GM19025 (cell line): ENCODE measurements at regions not wholly inside any gene's neighbourhood (a gene's known extent, or its start where the extent isn't known, plus 50 kb on each side); places are given as distances from the start of the nearest gene placed in this dataset.

Experiments used
- ATAC-seq: cut with Tn5 transposase; IDR thresholded peaks from one replicate; pipeline ENCODE4 v1.9.1; 2021; ENCODE audit warnings: mild to moderate bottlenecking, low read depth, moderate library complexity; ENCODE audit not compliant: unreplicated experiment

- ATAC-seq, result no peak
These were observed 96.4 kb downstream of the BANF2 start for GRCh38 chr20:17796091-17796563.

GRCh38 chr20:17795501-17796071 is 95.8 kb downstream of the BANF2 start:
- no peak for ATAC-seq

- ATAC-seq, result no peak
These were observed 95.2 kb downstream of the BANF2 start for GRCh38 chr20:17795003-17795402.

GRCh38 chr20:17794400-17794799 is 94.6 kb downstream of the BANF2 start:
- ATAC-seq, result no peak

GRCh38 chr20:17793986-17794385 is 94.2 kb downstream of the BANF2 start:
- no peak for ATAC-seq

- no peak for ATAC-seq
These were observed 90.5 kb downstream of the BANF2 start for GRCh38 chr20:17790296-17790695.

GRCh38 chr20:17787816-17788215 is 88.0 kb downstream of the BANF2 start:
- no peak for ATAC-seq

GRCh38 chr20:17786221-17786718 is 86.5 kb downstream of the BANF2 start:
- no peak for ATAC-seq
